ENCODE measurements at regions not wholly inside any gene's neighbourhood (a gene's known extent, or its start where the extent isn't known, plus 50 kb on each side); places are given as distances from the start of the nearest gene placed in this dataset.
"Not testable (repeated sequence)": the region's sequence is repeated elsewhere in the genome, so short reads cannot be mapped to it uniquely, and the experiment has no call there.

GRCh38 chr1:30144831-30145230, 578.6 kb downstream of the MATN1 start:
- WGBS (ENCODE audit: insufficient coverage) = no CpG with 5 or more reads among the region's 1 CpG
- H3K4me3 ChIP-seq (ENCODE audit: low read length) = no peak overlapping the region
- no peak overlapping the region for H3K27ac ChIP-seq (ENCODE audit: low read length)
- no peaks in the 10 kb centered on the region for H3K4me1 ChIP-seq (ENCODE audit: control insufficient read depth, insufficient read depth, low read length)
- no peaks in the 10 kb centered on the region for H3K9me3 ChIP-seq (replicated peaks; ENCODE audit: control insufficient read depth, low read depth, low read length)
- no peaks in the 10 kb centered on the region for H3K36me3 ChIP-seq (ENCODE audit: control insufficient read depth, insufficient read depth, low read length)
- no peak for DNase-seq
- H3K27me3 ChIP-seq (ENCODE audit: control insufficient read depth, insufficient read depth, low read length) = peaks cover 4% of the 10 kb centered on the region

DNA sequence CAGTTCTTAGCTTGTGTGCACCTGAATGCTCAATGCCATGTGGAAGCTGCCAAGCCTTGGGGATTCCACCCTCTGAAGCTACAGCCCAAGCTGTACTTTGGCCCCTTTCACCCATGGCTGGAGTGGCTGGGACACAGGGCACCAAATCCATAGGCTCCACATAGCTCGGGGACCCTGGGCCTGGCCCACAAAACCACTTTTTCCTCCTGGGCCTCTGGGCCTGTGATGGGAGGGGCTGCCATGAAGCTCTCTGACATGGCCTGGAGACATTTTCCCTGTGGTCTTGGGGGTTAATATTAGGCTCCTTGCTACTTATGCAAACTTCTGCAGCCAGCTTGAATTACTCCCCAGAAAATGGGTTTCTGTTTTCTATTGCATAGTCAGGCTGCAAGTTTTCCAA, 579.9 kb downstream of the MATN1 start:
- no peak overlapping the region for H3K27ac ChIP-seq (ENCODE audit: low read length)
- H3K4me3 ChIP-seq (ENCODE audit: low read length) = no peak overlapping the region
- H3K27me3 ChIP-seq (ENCODE audit: control insufficient read depth, insufficient read depth, low read length) = peaks cover 4% of the 10 kb centered on the region
- WGBS (ENCODE audit: insufficient coverage) = no CpG with 5 or more reads among the region's 1 CpG
- no peaks in the 10 kb centered on the region for H3K36me3 ChIP-seq (ENCODE audit: control insufficient read depth, insufficient read depth, low read length)
- no peaks in the 10 kb centered on the region for H3K9me3 ChIP-seq (replicated peaks; ENCODE audit: control insufficient read depth, low read depth, low read length)
- no peaks in the 10 kb centered on the region for H3K4me1 ChIP-seq (ENCODE audit: control insufficient read depth, insufficient read depth, low read length)
- DNase-seq = no peak

DNA sequence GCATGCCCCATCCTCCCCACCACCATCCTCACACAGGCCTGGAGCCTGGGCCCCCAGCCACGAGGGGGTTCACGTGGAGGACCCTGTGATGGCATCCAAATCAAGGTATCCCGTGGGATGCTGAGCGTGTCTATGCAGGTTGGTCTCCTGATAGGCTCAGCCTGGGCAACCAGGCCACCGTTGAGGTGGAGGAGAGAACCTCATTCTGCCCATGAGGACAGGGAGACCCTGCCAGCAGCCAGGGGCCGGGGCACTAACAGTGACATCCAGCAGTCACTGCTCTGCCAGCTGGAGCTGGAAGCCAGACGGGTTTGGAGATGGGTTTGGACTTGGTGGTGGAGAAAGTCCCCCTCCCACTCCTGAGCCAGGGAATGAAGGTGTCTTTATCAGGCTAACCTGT, 582.8 kb downstream of the MATN1 start:
- H3K9me3 ChIP-seq (replicated peaks; ENCODE audit: control insufficient read depth, low read depth, low read length) = no peaks in the 10 kb centered on the region
- no peaks in the 10 kb centered on the region for H3K36me3 ChIP-seq (ENCODE audit: control insufficient read depth, insufficient read depth, low read length)
- H3K4me3 ChIP-seq (ENCODE audit: low read length) = no peak overlapping the region
- H3K27ac ChIP-seq (ENCODE audit: low read length) = no peak overlapping the region
- WGBS (ENCODE audit: insufficient coverage) = 91% methylated on average over 6 of the region's 7 CpGs
- H3K27me3 ChIP-seq (ENCODE audit: control insufficient read depth, insufficient read depth, low read length) = peaks cover 4% of the 10 kb centered on the region
- H3K4me1 ChIP-seq (ENCODE audit: control insufficient read depth, insufficient read depth, low read length) = no peaks in the 10 kb centered on the region
- DNase-seq = no peak

- H3K4me3 ChIP-seq (ENCODE audit: low read length) = no peak overlapping the region
- H3K27ac ChIP-seq (ENCODE audit: low read length) = no peak overlapping the region
- no peaks in the 10 kb centered on the region for H3K36me3 ChIP-seq (ENCODE audit: control insufficient read depth, insufficient read depth, low read length)
- H3K4me1 ChIP-seq (ENCODE audit: control insufficient read depth, insufficient read depth, low read length) = no peaks in the 10 kb centered on the region
- no peaks in the 10 kb centered on the region for H3K9me3 ChIP-seq (replicated peaks; ENCODE audit: control insufficient read depth, low read depth, low read length)
- 83% methylated on average over 5 of the region's 5 CpGs for WGBS (ENCODE audit: insufficient coverage)
- peaks cover 7% of the 10 kb centered on the region for H3K27me3 ChIP-seq (ENCODE audit: control insufficient read depth, insufficient read depth, low read length)
- no peak for DNase-seq
Measured at GRCh38 chr1:30138891-30139290, 584.5 kb downstream of the MATN1 start.

- DNase-seq = no peak
- 80% methylated on average over 1 of the region's 3 CpGs for WGBS (ENCODE audit: insufficient coverage)
- Histone ChIP-seq H3K9me3 (replicated peaks; ENCODE audit: control insufficient read depth, low read depth, low read length) (no peaks in the 10 kb centered on the region), H3K27me3 (ENCODE audit: control insufficient read depth, insufficient read depth, low read length) (peaks cover 7% of the 10 kb centered on the region), H3K36me3 (ENCODE audit: control insufficient read depth, insufficient read depth, low read length) (no peaks in the 10 kb centered on the region), H3K4me3 (ENCODE audit: low read length) (no peak overlapping the region), H3K27ac (ENCODE audit: low read length) (no peak overlapping the region), H3K4me1 (ENCODE audit: control insufficient read depth, insufficient read depth, low read length) (no peaks in the 10 kb centered on the region)
Measured at GRCh38 chr1:30137001-30137400, 586.4 kb downstream of the MATN1 start.

- Histone ChIP-seq H3K9me3 (replicated peaks; ENCODE audit: control insufficient read depth, low read depth, low read length) (no peaks in the 10 kb centered on the region), H3K27me3 (ENCODE audit: control insufficient read depth, insufficient read depth, low read length) (peaks cover 12% of the 10 kb centered on the region), H3K27ac (ENCODE audit: low read length) (no peak overlapping the region), H3K4me3 (ENCODE audit: low read length) (no peak overlapping the region), H3K36me3 (ENCODE audit: control insufficient read depth, insufficient read depth, low read length) (no peaks in the 10 kb centered on the region), H3K4me1 (ENCODE audit: control insufficient read depth, insufficient read depth, low read length) (no peaks in the 10 kb centered on the region)
- no peak for DNase-seq
- WGBS (ENCODE audit: insufficient coverage) = 72% methylated on average over 3 of the region's 4 CpGs
Measured at GRCh38 chr1:30135698-30136097, 587.7 kb downstream of the MATN1 start.

DNA sequence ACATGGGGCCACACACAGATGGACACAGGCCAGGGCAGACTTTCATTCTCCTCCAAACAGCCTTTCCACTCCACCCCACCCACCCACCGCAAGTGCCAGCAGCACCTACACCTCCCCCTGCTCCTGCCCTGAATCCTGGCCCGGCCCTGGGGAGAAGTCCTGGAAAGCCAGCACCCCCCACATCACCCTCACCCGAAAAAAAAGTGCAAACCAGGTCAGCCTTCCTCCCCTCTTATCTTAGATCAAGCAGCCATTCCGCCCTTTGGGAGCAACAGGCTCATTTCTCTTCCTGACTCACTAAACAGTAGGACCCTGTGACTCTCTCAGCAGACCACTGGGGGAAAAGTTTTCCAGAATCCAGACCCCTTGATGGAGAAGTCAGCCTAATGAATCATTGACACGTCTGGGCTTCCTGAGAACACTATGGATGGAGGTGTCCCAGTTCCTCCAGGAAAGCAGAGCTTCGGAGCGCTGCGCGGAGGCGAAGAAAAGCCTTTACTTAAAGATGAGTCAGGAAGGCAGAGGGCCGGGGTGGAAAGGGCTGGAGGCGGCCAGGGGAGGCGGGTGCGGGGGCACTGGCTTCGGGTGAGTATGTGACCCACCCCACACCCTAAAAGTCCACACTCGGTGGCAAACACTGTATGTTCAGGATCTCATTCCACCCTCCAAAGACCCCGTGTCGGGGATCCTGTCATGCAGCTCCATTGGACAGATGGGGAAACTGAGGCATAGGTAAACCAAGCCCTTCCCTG, 588.7 kb downstream of the MATN1 start:
- no peaks in the 10 kb centered on the region for H3K4me1 ChIP-seq (ENCODE audit: control insufficient read depth, insufficient read depth, low read length)
- H3K27me3 ChIP-seq (ENCODE audit: control insufficient read depth, insufficient read depth, low read length) = peaks cover 12% of the 10 kb centered on the region
- no peak for DNase-seq
- H3K27ac ChIP-seq (ENCODE audit: low read length) = no peak overlapping the region
- WGBS (ENCODE audit: insufficient coverage) = 81% methylated on average over 17 of the region's 18 CpGs
- no peaks in the 10 kb centered on the region for H3K36me3 ChIP-seq (ENCODE audit: control insufficient read depth, insufficient read depth, low read length)
- no peak overlapping the region for H3K4me3 ChIP-seq (ENCODE audit: low read length)
- H3K9me3 ChIP-seq (replicated peaks; ENCODE audit: control insufficient read depth, low read depth, low read length) = no peaks in the 10 kb centered on the region

DNA sequence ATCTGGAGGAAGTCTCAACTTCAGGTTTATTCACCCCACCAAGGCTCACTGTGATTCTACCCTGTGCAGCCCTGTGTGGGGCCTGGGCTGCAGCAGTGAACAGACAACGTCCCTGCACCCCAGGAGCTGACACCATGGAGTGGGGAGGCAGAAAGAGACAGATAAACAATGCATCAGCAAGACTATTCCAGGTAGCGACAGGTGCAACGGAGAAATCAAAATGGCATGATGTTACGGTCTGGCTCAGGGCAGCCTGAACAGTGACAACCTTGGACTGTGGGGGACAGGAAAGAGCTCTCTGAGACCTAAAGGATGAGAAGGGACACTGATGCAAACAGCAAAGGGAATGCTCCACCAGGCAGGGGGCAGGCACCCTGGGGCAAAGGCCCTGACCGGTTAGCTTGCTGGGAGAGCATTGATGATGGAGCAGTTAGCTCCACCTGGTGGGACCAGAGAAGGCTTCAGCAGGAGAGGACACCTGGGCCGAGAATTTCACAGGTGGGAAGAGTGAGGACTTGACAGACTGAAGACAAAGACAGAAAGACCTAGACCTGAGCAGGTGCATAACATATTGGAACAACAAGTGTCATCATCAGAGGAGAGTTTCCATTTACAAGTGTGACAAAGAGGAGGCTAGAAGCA, 589.9 kb downstream of the MATN1 start:
- no peak overlapping the region for H3K27ac ChIP-seq (ENCODE audit: low read length)
- no peak for DNase-seq
- H3K4me1 ChIP-seq (ENCODE audit: control insufficient read depth, insufficient read depth, low read length) = no peaks in the 10 kb centered on the region
- no peak overlapping the region for H3K4me3 ChIP-seq (ENCODE audit: low read length)
- no peaks in the 10 kb centered on the region for H3K36me3 ChIP-seq (ENCODE audit: control insufficient read depth, insufficient read depth, low read length)
- H3K9me3 ChIP-seq (replicated peaks; ENCODE audit: control insufficient read depth, low read depth, low read length) = no peaks in the 10 kb centered on the region
- peaks cover 10% of the 10 kb centered on the region for H3K27me3 ChIP-seq (ENCODE audit: control insufficient read depth, insufficient read depth, low read length)
- WGBS (ENCODE audit: insufficient coverage) = 62% methylated on average over 6 of the region's 6 CpGs

DNA sequence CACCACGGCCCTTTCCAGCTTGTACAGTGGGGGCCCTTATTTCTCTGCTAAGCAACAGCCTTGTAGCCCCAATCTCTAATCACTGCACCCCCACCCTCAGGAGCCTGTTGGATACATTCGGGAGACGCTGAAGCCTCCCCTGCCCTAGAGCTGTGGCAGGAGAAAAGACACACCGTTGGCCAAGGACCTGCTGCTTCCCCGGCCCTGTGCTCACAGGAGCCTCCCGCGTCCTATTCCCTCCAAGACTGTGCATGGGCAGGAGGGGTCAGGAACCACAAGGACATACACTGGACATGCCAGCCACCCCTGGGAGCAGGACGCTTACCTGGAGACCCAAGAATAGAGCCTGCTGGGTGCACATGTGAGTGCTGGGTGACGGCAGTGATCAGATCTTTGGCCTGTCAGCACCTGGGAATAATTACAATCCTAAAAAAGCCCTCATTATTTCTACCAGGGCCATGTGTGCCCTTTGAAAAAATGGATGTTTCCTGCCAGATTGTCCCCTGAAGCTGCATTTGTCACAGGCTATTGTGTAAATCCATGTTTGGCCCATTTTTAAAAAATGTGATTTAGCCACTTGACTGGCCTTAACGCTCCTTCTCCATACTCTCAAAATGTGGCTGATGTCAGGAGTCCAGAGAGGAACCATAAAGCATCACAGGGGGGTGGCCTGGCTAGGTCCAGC, 590.6 kb downstream of the MATN1 start:
- WGBS (ENCODE audit: insufficient coverage) = 72% methylated on average over 8 of the region's 10 CpGs
- H3K4me1 ChIP-seq (ENCODE audit: control insufficient read depth, insufficient read depth, low read length) = no peaks in the 10 kb centered on the region
- no peak for DNase-seq
- peaks cover 8% of the 10 kb centered on the region for H3K27me3 ChIP-seq (ENCODE audit: control insufficient read depth, insufficient read depth, low read length)
- no peaks in the 10 kb centered on the region for H3K36me3 ChIP-seq (ENCODE audit: control insufficient read depth, insufficient read depth, low read length)
- no peak overlapping the region for H3K27ac ChIP-seq (ENCODE audit: low read length)
- no peaks in the 10 kb centered on the region for H3K9me3 ChIP-seq (replicated peaks; ENCODE audit: control insufficient read depth, low read depth, low read length)
- no peak overlapping the region for H3K4me3 ChIP-seq (ENCODE audit: low read length)

- not testable (repeated sequence) for DNase-seq; H3K36me3 ChIP-seq (ENCODE audit: control insufficient read depth, insufficient read depth, low read length); H3K27ac ChIP-seq (ENCODE audit: low read length); H3K4me3 ChIP-seq (ENCODE audit: low read length); H3K9me3 ChIP-seq (replicated peaks; ENCODE audit: control insufficient read depth, low read depth, low read length); H3K27me3 ChIP-seq (ENCODE audit: control insufficient read depth, insufficient read depth, low read length); H3K4me1 ChIP-seq (ENCODE audit: control insufficient read depth, insufficient read depth, low read length)
- no CpG with 5 or more reads among the region's 2 CpGs for WGBS (ENCODE audit: insufficient coverage)
Measured at GRCh38 chr1:30130566-30130965, 592.8 kb downstream of the MATN1 start.
